Transverse colon (tissue), 4 donors: ENCODE measurements at regions not wholly inside any gene's neighbourhood (a gene's known extent, or its start where the extent isn't known, plus 50 kb on each side); places are given as distances from the start of the nearest gene placed in this dataset.

Source experiments
- DNase-seq: peaks from one replicate; pipeline ENCODE4 v3.0.0-alpha.2; 2019
- H3K27ac ChIP-seq, 4 donors: fragments of 200-600 bp; sonication (generic); 2 replicates each; pipeline ENCODE4 v1.5.1; 2016 to 2018; ENCODE audit warnings: inconsistent platforms in 4 of 4
- H3K27me3 ChIP-seq: fragments of 200-600 bp; sonication (generic); 2 replicates; pipeline ENCODE4 v1.5.1; 2017; ENCODE audit warnings: inconsistent platforms
- H3K36me3 ChIP-seq, 4 donors: fragments of 200-600 bp; sonication (generic); 2 replicates each; pipeline ENCODE4 v1.5.1; 2017 to 2019; ENCODE audit warnings: inconsistent platforms in 4 of 4
- H3K4me1 ChIP-seq, 4 donors: fragments of 200-600 bp; sonication (generic); 2 replicates each; pipeline ENCODE4 v1.5.1; 2017 to 2020; ENCODE audit warnings: inconsistent platforms in 4 of 4
- H3K4me3 ChIP-seq, 4 donors: fragments of 200-600 bp; sonication (generic); 1 replicate in 1 of 4; 2 replicates in 3 of 4; pipeline versions ENCODE4 v1.5.1 to v1.6.1; 2017 to 2019; ENCODE audit warnings: inconsistent platforms in 4 of 4
- H3K9me3 ChIP-seq, 2 donors: fragments of 200-600 bp; sonication (generic); 2 replicates each; pipeline ENCODE4 v1.5.1; 2017 to 2019; ENCODE audit warnings: inconsistent platforms in 2 of 2
- CTCF ChIP-seq, 5 experiments: fragments of 200-600 bp in 3 of 5; fragments of 450-650 bp in 2 of 5; sonication (generic) in 3 of 5; IDR thresholded peaks; 1 replicate in 2 of 5; 2 replicates in 3 of 5; pipeline ENCODE4 v1.5.1; 2016 to 2017; ENCODE audit warnings: antibody characterized with exemption in 5 of 5, inconsistent platforms in 3 of 5, mild to moderate bottlenecking in 2 of 5, moderate library complexity in 1 of 5
- EP300 ChIP-seq: sonication (generic); formaldehyde crosslinking; IDR thresholded peaks from one replicate; pipeline ENCODE4 v1.6.1; 2017; ENCODE audit warnings: antibody characterized with exemption, low read depth
- POLR2A ChIP-seq: fragments of 450-650 bp; IDR thresholded peaks from one replicate; pipeline ENCODE4 v1.6.1; 2016; ENCODE audit warnings: antibody characterized with exemption, mild to moderate bottlenecking, moderate library complexity
- POLR2AphosphoS5 ChIP-seq, 3 donors: sonication (generic); formaldehyde crosslinking; IDR thresholded peaks; one replicate each; pipeline ENCODE4 v1.6.1; 2016; ENCODE audit warnings: antibody characterized with exemption in 3 of 3
- WGBS, 2 donors: methylation state at CpG; one replicate each; pipeline ENCODE4 v1.1.5; 2018; ENCODE audit warnings: low coverage in 1 of 2; 5-methylcytosine and 5-hydroxymethylcytosine counted together
- in situ Hi-C, 4 donors: fragments of 200-750 bp; cut with MboI; loops; one replicate each; pipeline versions ENCODE4 v1.15.0 to v1.15.1; 2017; ENCODE audit warnings: low sequenced_read_pairs in 3 of 4, low pct_ligation_motif_present in 1 of 4, low pct_unique_long_range_greater_than_20kb in 1 of 4
- intact Hi-C: fragments of 100-400 bp; cut with DNase I; formaldehyde crosslinking; loops from one replicate; pipeline ENCODE4 v1.15.1; 2023; ENCODE audit warnings: low total_unique reads

DNA sequence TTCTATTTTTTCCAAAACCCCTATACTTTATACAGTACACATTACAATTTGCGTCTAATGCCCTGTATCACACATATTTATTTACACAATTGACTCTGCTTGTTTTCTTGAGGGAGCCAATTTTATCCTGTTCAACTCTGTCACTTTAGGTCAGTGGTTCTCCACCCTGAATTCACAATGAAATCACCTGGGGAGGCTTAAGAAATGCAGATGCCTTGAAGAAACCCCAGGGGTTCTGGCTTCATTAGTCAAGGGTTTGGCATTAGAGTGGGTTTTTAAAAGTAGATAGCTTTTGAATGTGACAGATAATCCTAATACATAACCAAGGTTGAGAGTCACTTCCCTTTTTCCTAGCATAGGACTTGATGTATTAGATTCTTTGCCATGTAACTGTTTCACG lies 398.6 kb upstream of the ERCC4 start:
- in situ Hi-C loops (no loop called here), intact Hi-C loops (no loop called here)
- Histone ChIP-seq H3K4me1 (no peaks in the 10 kb centered on the region), H3K4me3 (no peak overlapping the region), H3K27me3 (no peaks in the 10 kb centered on the region), H3K9me3 (no peaks in the 10 kb centered on the region), H3K27ac (no peak overlapping the region), H3K36me3 (no peaks in the 10 kb centered on the region)
- 58 to 72% methylated on average over 2 of the region's 2 CpGs for WGBS, 2 donors
- no peak for TF ChIP-seq POLR2AphosphoS5 (IDR thresholded peaks at IDR 0.05)
- no peak for TF ChIP-seq EP300
- TF ChIP-seq POLR2A, result no peak
- TF ChIP-seq CTCF (IDR thresholded peaks at IDR 0.05), result no peak
- DNase-seq, result no peak

DNA sequence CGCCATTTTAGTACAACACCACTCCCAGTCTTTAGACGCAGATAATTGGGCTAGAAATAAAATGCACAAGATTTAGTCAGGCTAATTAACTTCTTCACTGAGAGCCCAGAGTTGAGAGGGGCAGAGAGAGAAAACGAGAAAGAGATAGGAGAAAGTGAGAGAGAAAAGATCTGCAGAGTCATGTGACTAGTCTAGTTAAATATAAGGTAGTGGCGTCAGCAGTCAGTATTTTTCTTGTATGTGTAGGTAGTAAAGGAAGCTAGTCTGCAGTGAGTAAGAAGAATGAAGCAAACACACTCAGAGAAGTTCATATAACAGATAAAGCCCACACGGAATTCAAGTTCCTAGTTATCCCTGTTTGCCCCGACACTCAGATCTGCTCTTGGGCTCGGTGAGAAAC lies 392.6 kb upstream of the ERCC4 start:
- TF ChIP-seq CTCF (IDR thresholded peaks at IDR 0.05) (no peak), POLR2A (no peak), EP300 (no peak), POLR2AphosphoS5 (IDR thresholded peaks at IDR 0.05) (no peak)
- WGBS, 2 donors, result 75 to 84% methylated on average over 5 to 7 of the region's 7 CpGs
- H3K36me3 ChIP-seq, result no peaks in the 10 kb centered on the region
- no peaks in the 10 kb centered on the region for H3K27me3 ChIP-seq
- no peaks in the 10 kb centered on the region for H3K9me3 ChIP-seq
- no peaks in the 10 kb centered on the region for H3K4me1 ChIP-seq
- DNase-seq, result no peak
- H3K27ac ChIP-seq, result no peak overlapping the region
- intact Hi-C loops, result no loop called here
- no peak overlapping the region for H3K4me3 ChIP-seq
- in situ Hi-C loops, result no loop called here

DNA sequence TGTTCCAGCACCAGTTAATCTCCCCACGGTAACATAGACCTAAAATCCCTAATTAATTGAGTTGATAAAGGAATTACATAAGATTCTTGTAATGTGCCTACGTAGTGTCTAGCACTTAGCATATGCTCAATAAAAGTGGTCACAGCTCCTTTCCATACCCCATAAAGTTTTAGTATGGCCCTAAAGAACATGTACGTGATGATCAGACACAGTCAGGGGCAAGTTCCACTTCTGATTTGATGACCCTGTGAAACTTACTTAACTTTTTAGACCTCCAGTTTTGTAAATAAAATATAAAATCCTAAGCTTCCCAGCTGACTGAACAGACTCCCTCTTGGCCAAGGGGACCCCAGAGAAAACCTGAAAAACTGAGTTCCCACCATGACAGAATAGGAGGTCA lies 391.3 kb upstream of the ERCC4 start:
- WGBS, 2 donors, result 33 to 61% methylated on average over 3 of the region's 3 CpGs
- in situ Hi-C loops (no loop called here), intact Hi-C loops (no loop called here)
- no peaks in the 10 kb centered on the region for H3K36me3 ChIP-seq
- no peak for DNase-seq
- no peak overlapping the region for H3K27ac ChIP-seq
- TF ChIP-seq EP300, result no peak
- TF ChIP-seq POLR2A, result no peak
- TF ChIP-seq CTCF (IDR thresholded peaks at IDR 0.05), result no peak
- TF ChIP-seq POLR2AphosphoS5 (IDR thresholded peaks at IDR 0.05), result no peak
- no peaks in the 10 kb centered on the region for H3K4me1 ChIP-seq
- H3K4me3 ChIP-seq, result no peak overlapping the region
- H3K27me3 ChIP-seq, result no peaks in the 10 kb centered on the region
- no peaks in the 10 kb centered on the region for H3K9me3 ChIP-seq

- Histone ChIP-seq H3K4me1 (no peaks in the 10 kb centered on the region), H3K4me3 (no peak overlapping the region), H3K27me3 (no peaks in the 10 kb centered on the region), H3K36me3 (no peaks in the 10 kb centered on the region), H3K27ac (no peak overlapping the region), H3K9me3 (no peaks in the 10 kb centered on the region)
- in situ Hi-C loops (no loop called here), intact Hi-C loops (no loop called here)
- TF ChIP-seq CTCF (IDR thresholded peaks at IDR 0.05) (no peak), POLR2AphosphoS5 (IDR thresholded peaks at IDR 0.05) (no peak), EP300 (no peak), POLR2A (no peak)
- 33 to 53% methylated on average over 2 to 3 of the region's 3 CpGs for WGBS, 2 donors
- DNase-seq, result no peak
These were observed 390.6 kb upstream of the ERCC4 start for GRCh38 chr16:13529193-13529982.
